ENCODE measurements at regions not wholly inside any gene's neighbourhood (a gene's known extent, or its start where the extent isn't known, plus 50 kb on each side); places are given as distances from the start of the nearest gene placed in this dataset.

DNA sequence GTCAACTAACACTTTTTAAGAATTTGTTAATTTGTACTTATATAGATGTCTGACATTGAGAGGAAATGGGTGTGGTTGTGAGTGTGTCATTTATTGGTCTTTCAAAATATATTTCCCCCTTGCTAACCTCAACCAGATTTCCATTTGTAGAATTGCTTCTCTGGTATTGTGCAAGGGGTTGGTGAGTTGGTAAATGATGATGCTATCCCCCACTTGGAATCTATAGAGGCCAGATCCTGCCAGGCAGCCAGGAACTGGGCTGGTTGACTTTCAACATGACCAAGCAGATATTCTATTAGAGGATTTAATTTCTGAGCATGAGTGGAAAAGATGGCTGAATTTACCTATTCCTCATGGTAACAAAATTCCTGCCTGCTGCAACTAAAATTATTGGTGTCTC is 306.6 kb upstream of the KIF2A start:
- Histone ChIP-seq H3K9ac (no peak overlapping the region), H3K79me2 (ENCODE audit: insufficient read depth) (no peaks in the 10 kb centered on the region), H3F3A (replicated peaks; ENCODE audit: insufficient read depth) (no peaks in the 10 kb centered on the region), H3K4me1 (ENCODE audit: control insufficient read depth in 1 of 2, insufficient read depth in 2 of 2, low read depth in 1 of 2, low read length in 1 of 2) (peaks cover 0 to 10% of the 10 kb centered on the region in 2 experiments; a peak in 2 of 4 replicates), H3K4me2 (no peak overlapping the region), H3K27ac (ENCODE audit: low read depth in 2 of 2, low read length in 1 of 2) (no peak overlapping the region), H3K9me3 (no peaks in the 10 kb centered on the region), H4K20me1 (ENCODE audit: insufficient read depth) (no peaks in the 10 kb centered on the region), H3K4me3 (ENCODE audit: low read depth in 2 of 2, low read length in 1 of 2) (no peak overlapping the region), H2AFZ (ENCODE audit: low read depth) (no peak overlapping the region), H3K9me2 (no peaks in the 10 kb centered on the region), H3K27me3 (ENCODE audit: insufficient read depth) (no peaks in the 10 kb centered on the region), H3K36me3 (replicated peaks in 1 of 2; ENCODE audit: control insufficient read depth in 1 of 2, insufficient read depth in 2 of 2, low read length in 1 of 2) (no peaks in the 10 kb centered on the region)
- ChIA-PET CTCF (no interaction called here), POLR2A (no interaction called here)
- TF ChIP-seq YY1 (IDR thresholded peaks at IDR 0.05; ENCODE audit: low read depth) (no peak), TCF12 (IDR thresholded peaks at IDR 0.05) (no peak), ELF1 (IDR thresholded peaks at IDR 0.05) (no peak), EZH2phosphoT487 (IDR thresholded peaks at IDR 0.05; ENCODE audit: borderline replicate concordance, low read depth) (no peak), TEAD4 (IDR thresholded peaks at IDR 0.05; ENCODE audit: borderline replicate concordance, insufficient read depth) (no peak), MXI1 (IDR thresholded peaks at IDR 0.05; ENCODE audit: low read depth, low read length) (no peak), EP300 (IDR thresholded peaks at IDR 0.05; ENCODE audit: borderline replicate concordance in 1 of 2, low read depth in 1 of 2, low read length in 1 of 2) (no peak), FOXM1 (IDR thresholded peaks at IDR 0.05; ENCODE audit: low read depth) (no peak), MEF2A (IDR thresholded peaks at IDR 0.05; ENCODE audit: borderline replicate concordance, low read depth) (no peak), POLR2AphosphoS5 (IDR thresholded peaks at IDR 0.05; ENCODE audit: low read depth, low read length) (no peak), RAD21 (IDR thresholded peaks at IDR 0.05; ENCODE audit: low read length) (no peak), NRF1 (IDR thresholded peaks at IDR 0.05; ENCODE audit: low read depth, low read length) (no peak)
- TF ChIP-seq, protein P1, sequence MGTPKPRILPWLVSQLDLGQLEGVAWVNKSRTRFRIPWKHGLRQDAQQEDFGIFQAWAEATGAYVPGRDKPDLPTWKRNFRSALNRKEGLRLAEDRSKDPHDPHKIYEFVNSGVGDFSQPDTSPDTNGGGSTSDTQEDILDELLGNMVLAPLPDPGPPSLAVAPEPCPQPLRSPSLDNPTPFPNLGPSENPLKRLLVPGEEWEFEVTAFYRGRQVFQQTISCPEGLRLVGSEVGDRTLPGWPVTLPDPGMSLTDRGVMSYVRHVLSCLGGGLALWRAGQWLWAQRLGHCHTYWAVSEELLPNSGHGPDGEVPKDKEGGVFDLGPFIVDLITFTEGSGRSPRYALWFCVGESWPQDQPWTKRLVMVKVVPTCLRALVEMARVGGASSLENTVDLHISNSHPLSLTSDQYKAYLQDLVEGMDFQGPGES (IDR thresholded peaks at IDR 0.05; ENCODE audit: low read depth, low read length): no peak
- TF ChIP-seq, protein P2, sequence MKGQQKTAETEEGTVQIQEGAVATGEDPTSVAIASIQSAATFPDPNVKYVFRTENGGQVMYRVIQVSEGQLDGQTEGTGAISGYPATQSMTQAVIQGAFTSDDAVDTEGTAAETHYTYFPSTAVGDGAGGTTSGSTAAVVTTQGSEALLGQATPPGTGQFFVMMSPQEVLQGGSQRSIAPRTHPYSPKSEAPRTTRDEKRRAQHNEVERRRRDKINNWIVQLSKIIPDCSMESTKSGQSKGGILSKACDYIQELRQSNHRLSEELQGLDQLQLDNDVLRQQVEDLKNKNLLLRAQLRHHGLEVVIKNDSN (IDR thresholded peaks at IDR 0.05; ENCODE audit: borderline replicate concordance, low read depth): no peak
- TF ChIP-seq, protein P3, sequence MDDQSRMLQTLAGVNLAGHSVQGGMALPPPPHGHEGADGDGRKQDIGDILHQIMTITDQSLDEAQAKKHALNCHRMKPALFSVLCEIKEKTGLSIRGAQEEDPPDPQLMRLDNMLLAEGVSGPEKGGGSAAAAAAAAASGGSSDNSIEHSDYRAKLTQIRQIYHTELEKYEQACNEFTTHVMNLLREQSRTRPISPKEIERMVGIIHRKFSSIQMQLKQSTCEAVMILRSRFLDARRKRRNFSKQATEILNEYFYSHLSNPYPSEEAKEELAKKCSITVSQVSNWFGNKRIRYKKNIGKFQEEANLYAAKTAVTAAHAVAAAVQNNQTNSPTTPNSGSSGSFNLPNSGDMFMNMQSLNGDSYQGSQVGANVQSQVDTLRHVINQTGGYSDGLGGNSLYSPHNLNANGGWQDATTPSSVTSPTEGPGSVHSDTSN (IDR thresholded peaks at IDR 0.05): no peak
- TF ChIP-seq, protein P4, sequence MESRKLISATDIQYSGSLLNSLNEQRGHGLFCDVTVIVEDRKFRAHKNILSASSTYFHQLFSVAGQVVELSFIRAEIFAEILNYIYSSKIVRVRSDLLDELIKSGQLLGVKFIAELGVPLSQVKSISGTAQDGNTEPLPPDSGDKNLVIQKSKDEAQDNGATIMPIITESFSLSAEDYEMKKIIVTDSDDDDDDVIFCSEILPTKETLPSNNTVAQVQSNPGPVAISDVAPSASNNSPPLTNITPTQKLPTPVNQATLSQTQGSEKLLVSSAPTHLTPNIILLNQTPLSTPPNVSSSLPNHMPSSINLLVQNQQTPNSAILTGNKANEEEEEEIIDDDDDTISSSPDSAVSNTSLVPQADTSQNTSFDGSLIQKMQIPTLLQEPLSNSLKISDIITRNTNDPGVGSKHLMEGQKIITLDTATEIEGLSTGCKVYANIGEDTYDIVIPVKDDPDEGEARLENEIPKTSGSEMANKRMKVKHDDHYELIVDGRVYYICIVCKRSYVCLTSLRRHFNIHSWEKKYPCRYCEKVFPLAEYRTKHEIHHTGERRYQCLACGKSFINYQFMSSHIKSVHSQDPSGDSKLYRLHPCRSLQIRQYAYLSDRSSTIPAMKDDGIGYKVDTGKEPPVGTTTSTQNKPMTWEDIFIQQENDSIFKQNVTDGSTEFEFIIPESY (IDR thresholded peaks at IDR 0.05; ENCODE audit: borderline replicate concordance, low read depth): no peak
- TF ChIP-seq, protein P5, sequence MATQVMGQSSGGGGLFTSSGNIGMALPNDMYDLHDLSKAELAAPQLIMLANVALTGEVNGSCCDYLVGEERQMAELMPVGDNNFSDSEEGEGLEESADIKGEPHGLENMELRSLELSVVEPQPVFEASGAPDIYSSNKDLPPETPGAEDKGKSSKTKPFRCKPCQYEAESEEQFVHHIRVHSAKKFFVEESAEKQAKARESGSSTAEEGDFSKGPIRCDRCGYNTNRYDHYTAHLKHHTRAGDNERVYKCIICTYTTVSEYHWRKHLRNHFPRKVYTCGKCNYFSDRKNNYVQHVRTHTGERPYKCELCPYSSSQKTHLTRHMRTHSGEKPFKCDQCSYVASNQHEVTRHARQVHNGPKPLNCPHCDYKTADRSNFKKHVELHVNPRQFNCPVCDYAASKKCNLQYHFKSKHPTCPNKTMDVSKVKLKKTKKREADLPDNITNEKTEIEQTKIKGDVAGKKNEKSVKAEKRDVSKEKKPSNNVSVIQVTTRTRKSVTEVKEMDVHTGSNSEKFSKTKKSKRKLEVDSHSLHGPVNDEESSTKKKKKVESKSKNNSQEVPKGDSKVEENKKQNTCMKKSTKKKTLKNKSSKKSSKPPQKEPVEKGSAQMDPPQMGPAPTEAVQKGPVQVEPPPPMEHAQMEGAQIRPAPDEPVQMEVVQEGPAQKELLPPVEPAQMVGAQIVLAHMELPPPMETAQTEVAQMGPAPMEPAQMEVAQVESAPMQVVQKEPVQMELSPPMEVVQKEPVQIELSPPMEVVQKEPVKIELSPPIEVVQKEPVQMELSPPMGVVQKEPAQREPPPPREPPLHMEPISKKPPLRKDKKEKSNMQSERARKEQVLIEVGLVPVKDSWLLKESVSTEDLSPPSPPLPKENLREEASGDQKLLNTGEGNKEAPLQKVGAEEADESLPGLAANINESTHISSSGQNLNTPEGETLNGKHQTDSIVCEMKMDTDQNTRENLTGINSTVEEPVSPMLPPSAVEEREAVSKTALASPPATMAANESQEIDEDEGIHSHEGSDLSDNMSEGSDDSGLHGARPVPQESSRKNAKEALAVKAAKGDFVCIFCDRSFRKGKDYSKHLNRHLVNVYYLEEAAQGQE (IDR thresholded peaks at IDR 0.05; ENCODE audit: low read depth, low read length): no peak
- no peak for DNase-seq
